ENCODE measurements at regions not wholly inside any gene's neighbourhood (a gene's known extent, or its start where the extent isn't known, plus 50 kb on each side); places are given as distances from the start of the nearest gene placed in this dataset.

DNA sequence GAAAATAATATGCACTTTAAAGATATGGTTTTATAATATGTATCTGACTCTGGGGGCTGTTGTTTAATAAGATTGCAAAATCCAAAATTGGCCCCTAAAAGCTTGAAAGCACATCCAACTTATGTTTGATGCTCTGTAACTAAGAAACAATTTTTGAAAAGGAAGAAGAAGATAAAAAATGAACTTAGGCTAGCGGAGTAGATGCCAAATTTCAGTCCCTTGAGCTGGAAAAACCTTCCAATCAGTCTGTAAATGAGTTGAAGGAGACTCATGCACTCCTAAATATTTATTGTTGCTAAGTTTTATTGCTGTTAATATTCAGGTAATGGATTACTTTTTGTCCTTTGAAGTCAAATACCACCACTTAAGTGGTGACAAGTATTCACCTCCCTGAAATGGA, 465.0 kb downstream of the ZEB2 start:
- Histone ChIP-seq H3K36me3 (no peaks in the 10 kb centered on the region), H3K9me3 (no peaks in the 10 kb centered on the region), H3K4me3 (no peak overlapping the region), H3K4me1 (no peaks in the 10 kb centered on the region), H3K27me3 (no peaks in the 10 kb centered on the region), H3K27ac (no peak overlapping the region)
- no peak for TF ChIP-seq POLR2A (IDR thresholded peaks at IDR 0.05)
- TF ChIP-seq, protein P1, sequence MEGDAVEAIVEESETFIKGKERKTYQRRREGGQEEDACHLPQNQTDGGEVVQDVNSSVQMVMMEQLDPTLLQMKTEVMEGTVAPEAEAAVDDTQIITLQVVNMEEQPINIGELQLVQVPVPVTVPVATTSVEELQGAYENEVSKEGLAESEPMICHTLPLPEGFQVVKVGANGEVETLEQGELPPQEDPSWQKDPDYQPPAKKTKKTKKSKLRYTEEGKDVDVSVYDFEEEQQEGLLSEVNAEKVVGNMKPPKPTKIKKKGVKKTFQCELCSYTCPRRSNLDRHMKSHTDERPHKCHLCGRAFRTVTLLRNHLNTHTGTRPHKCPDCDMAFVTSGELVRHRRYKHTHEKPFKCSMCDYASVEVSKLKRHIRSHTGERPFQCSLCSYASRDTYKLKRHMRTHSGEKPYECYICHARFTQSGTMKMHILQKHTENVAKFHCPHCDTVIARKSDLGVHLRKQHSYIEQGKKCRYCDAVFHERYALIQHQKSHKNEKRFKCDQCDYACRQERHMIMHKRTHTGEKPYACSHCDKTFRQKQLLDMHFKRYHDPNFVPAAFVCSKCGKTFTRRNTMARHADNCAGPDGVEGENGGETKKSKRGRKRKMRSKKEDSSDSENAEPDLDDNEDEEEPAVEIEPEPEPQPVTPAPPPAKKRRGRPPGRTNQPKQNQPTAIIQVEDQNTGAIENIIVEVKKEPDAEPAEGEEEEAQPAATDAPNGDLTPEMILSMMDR (IDR thresholded peaks at IDR 0.05): no peak
- DNase-seq: no peak
- intact Hi-C loops (cut with DNase I; ENCODE audit: low total_unique reads): loop anchor here (5.0 kb wide), 1 partner anchor 248 kb away; no protein-coding TSS in a partner anchor

DNA sequence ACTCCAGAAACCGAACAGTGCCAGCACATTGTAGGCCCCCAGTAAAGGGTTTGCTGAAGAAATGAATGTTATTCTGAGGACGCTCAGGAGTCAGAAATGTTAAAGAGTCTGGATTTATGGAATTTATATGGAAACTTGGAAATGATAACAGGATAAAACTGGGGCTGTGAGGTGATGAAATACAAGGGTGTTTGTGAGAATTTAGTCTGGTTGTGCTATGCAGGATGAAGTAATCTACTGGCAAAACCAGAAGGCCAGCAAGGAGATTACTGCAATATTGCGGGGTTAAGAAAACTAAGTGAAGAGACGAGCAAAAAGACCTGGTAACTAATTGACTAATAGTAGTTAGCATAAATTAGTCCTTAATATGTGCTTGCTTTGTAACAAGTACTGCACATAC, 467.8 kb downstream of the ZEB2 start:
- Histone ChIP-seq H3K4me3 (no peak overlapping the region), H3K4me1 (no peaks in the 10 kb centered on the region), H3K27ac (no peak overlapping the region), H3K9me3 (no peaks in the 10 kb centered on the region), H3K27me3 (no peaks in the 10 kb centered on the region), H3K36me3 (no peaks in the 10 kb centered on the region)
- DNase-seq: no peak
- TF ChIP-seq, protein P1 (IDR thresholded peaks at IDR 0.05): no peak
- no peak for TF ChIP-seq POLR2A (IDR thresholded peaks at IDR 0.05)
- intact Hi-C loops (cut with DNase I; ENCODE audit: low total_unique reads): no loop called here

DNA sequence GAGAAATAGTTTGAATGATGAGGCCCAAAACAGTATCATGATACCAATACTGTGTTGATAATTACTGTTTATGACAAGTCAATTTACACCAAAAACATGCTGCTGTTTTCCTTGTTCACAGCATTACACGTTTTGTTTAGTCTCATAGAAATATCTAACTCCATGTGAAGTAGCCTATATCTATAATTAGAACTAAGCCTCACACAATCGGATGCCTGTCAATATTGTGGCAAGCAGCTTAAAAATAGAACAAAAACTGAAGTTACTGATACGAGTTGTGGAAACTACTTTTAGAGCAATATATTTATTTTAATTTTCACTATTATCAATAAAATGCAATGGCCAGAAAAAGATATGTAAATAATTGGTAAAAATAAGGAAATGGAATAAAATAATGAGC, 470.8 kb downstream of the ZEB2 start:
- no peak for TF ChIP-seq POLR2A (IDR thresholded peaks at IDR 0.05)
- TF ChIP-seq, protein P1 (IDR thresholded peaks at IDR 0.05): no peak
- no peaks in the 10 kb centered on the region for H3K27me3 ChIP-seq
- no peaks in the 10 kb centered on the region for H3K9me3 ChIP-seq
- no peak overlapping the region for H3K27ac ChIP-seq
- intact Hi-C loops (cut with DNase I; ENCODE audit: low total_unique reads): no loop called here
- no peak for DNase-seq
- no peaks in the 10 kb centered on the region for H3K36me3 ChIP-seq
- H3K4me1 ChIP-seq: no peaks in the 10 kb centered on the region
- H3K4me3 ChIP-seq: no peak overlapping the region

DNA sequence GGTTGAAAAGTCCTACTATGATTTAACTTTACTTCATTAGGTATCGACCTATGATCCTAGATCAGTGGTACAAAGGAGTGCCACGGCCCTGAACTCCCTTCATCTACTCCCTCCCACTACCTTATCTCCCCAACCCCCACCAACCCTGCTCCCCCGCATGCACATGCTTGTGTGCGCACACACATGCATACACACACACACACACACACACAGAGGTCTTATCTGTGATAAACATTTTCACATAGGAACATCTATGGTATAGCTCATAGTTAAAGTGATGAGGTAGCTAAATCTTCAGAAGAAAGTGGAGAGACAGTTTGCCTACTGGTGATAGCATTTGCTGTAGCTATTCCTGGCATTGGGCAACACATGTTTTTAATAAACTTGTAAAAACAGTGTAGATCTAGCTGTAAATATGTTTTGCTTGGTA, 471.3 kb downstream of the ZEB2 start:
- Histone ChIP-seq H3K27ac (no peak overlapping the region), H3K4me3 (no peak overlapping the region), H3K4me1 (no peaks in the 10 kb centered on the region), H3K36me3 (no peaks in the 10 kb centered on the region), H3K27me3 (no peaks in the 10 kb centered on the region), H3K9me3 (no peaks in the 10 kb centered on the region)
- TF ChIP-seq POLR2A (IDR thresholded peaks at IDR 0.05): no peak
- TF ChIP-seq, protein P1 (IDR thresholded peaks at IDR 0.05): no peak
- intact Hi-C loops (cut with DNase I; ENCODE audit: low total_unique reads): no loop called here
- DNase-seq: no peak

DNA sequence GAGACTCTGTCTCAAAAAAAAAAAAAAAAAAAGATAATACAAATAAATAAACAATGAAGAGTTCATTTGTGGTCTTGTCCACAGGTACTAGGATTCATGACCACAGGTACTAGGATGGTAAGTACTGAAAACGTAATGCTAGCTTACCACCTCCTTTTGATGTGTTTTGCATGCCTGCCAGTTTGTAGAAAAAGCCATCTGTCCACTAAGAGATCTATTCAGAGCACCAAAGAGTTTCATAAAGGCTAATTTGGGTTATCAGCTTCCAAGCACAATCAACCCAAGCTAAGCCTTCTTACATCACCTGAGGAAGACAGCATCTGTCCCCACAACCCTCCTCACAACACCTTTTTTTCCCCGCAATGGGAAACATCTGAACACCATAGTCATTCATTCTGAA, 477.2 kb downstream of the ZEB2 start:
- H3K36me3 ChIP-seq: no peaks in the 10 kb centered on the region
- H3K4me3 ChIP-seq: no peak overlapping the region
- DNase-seq: no peak
- no peak overlapping the region for H3K27ac ChIP-seq
- TF ChIP-seq POLR2A (IDR thresholded peaks at IDR 0.05): no peak
- TF ChIP-seq, protein P1 (IDR thresholded peaks at IDR 0.05): no peak
- intact Hi-C loops (cut with DNase I; ENCODE audit: low total_unique reads): no loop called here
- H3K9me3 ChIP-seq: no peaks in the 10 kb centered on the region
- H3K27me3 ChIP-seq: no peaks in the 10 kb centered on the region
- H3K4me1 ChIP-seq: no peaks in the 10 kb centered on the region

All from uterus (tissue), 3 donors.